GM23248 (cell line): ENCODE measurements at regions not wholly inside any gene's neighbourhood (a gene's known extent, or its start where the extent isn't known, plus 50 kb on each side); places are given as distances from the start of the nearest gene placed in this dataset.

ENCODE experiments used
- EZH2 ChIP-seq: fragments of 200-600 bp; sonication (generic); IDR thresholded peaks from 2 replicates; pipeline ENCODE4 v1.6.1; 2018; ENCODE audit warnings: antibody characterized with exemption, mild to moderate bottlenecking; ENCODE audit not compliant: insufficient read depth, poor library complexity, severe bottlenecking
- EZH2phosphoT487 ChIP-seq: fragments of 200-600 bp; sonication (generic); IDR thresholded peaks from 2 replicates; pipeline ENCODE4 v1.6.1; 2018; ENCODE audit warnings: antibody characterized with exemption, moderate library complexity, mild to moderate bottlenecking, low read depth; ENCODE audit not compliant: insufficient read depth

GRCh38 chr17:45584092-45585036, 93.8 kb upstream of the PLEKHM1 start:
- no peak for TF ChIP-seq EZH2
- TF ChIP-seq EZH2phosphoT487: no peak
